NB4 (cell line): ENCODE measurements at regions not wholly inside any gene's neighbourhood (a gene's known extent, or its start where the extent isn't known, plus 50 kb on each side); places are given as distances from the start of the nearest gene placed in this dataset.

Source experiments
- DNase-seq: peaks from one replicate; pipeline ENCODE4 v3.0.0; 2010; ENCODE audit warnings: low read depth
- H3K4me3 ChIP-seq: one replicate; pipeline ENCODE4 v1.5.1; 2011; ENCODE audit warnings: mild to moderate bottlenecking, low read depth, low read length, moderate library complexity
- MAX ChIP-seq: IDR thresholded peaks from 2 replicates; pipeline ENCODE4 v1.6.1; 2011; ENCODE audit warnings: low read depth, low read length
- MYC ChIP-seq: IDR thresholded peaks from 2 replicates; pipeline ENCODE4 v1.6.1; 2011; ENCODE audit warnings: low read depth, low read length
- POLR2A ChIP-seq: IDR thresholded peaks from 2 replicates; pipeline ENCODE4 v1.6.1; 2011; ENCODE audit warnings: mild to moderate bottlenecking; ENCODE audit not compliant: insufficient read length; ENCODE audit errors: extremely low read depth
- TF ChIP-seq, protein P1 (sequence below): IDR thresholded peaks from one replicate; pipeline ENCODE4 v1.5.1; 2012; ENCODE audit warnings: low read depth, low read length

DNA sequence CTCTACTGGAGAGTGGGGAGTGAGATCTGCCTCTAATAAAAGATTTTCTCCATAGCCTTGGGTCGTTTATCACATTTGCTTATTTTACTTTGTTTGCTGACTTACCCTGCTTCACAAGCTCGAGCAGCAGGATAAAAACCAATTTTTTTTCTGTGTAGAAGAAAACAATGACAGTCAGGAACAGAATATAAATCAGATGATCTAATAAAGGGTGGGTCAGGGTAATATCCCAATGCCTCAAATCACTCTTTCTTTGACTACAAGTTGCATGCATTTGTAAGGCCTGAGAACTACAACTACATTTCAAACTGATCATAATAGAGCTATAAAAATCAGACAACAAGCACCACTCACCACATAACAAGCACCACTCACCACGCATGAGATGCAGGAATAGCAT, 174.4 kb upstream of the ADARB2 start:
- H3K4me3 ChIP-seq = no peak overlapping the region
- DNase-seq = no peak
- no peak for TF ChIP-seq MYC
- TF ChIP-seq, protein P1, sequence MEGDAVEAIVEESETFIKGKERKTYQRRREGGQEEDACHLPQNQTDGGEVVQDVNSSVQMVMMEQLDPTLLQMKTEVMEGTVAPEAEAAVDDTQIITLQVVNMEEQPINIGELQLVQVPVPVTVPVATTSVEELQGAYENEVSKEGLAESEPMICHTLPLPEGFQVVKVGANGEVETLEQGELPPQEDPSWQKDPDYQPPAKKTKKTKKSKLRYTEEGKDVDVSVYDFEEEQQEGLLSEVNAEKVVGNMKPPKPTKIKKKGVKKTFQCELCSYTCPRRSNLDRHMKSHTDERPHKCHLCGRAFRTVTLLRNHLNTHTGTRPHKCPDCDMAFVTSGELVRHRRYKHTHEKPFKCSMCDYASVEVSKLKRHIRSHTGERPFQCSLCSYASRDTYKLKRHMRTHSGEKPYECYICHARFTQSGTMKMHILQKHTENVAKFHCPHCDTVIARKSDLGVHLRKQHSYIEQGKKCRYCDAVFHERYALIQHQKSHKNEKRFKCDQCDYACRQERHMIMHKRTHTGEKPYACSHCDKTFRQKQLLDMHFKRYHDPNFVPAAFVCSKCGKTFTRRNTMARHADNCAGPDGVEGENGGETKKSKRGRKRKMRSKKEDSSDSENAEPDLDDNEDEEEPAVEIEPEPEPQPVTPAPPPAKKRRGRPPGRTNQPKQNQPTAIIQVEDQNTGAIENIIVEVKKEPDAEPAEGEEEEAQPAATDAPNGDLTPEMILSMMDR = no peak
- no peak for TF ChIP-seq POLR2A
- no peak for TF ChIP-seq MAX

DNA sequence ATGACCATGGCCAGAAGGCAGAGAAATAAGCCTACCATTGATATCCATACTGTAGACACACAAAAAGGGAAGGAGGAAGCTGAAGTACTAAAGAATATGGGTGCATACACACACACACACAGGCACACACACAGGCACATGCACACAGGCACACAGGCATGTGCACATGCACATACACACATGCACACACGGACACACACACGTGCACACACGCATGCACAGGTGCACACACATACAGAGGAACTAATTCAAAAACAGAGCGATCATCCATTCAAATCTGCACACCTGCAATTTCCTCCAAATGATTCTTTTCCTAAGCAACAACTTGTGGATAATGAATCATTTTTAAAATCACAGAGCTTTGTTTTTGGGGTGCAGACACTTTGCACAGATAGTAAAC, 166.7 kb upstream of the ADARB2 start:
- DNase-seq = no peak
- TF ChIP-seq MAX (no peak), MYC (no peak), POLR2A (no peak)
- TF ChIP-seq, protein P1 = no peak
- H3K4me3 ChIP-seq = no peak overlapping the region

GRCh38 chr10:1896153-1896552, 158.8 kb upstream of the ADARB2 start:
- no peak overlapping the region for H3K4me3 ChIP-seq
- no peak for DNase-seq
- no peak for TF ChIP-seq MAX
- TF ChIP-seq POLR2A = no peak
- TF ChIP-seq, protein P1 = no peak
- TF ChIP-seq MYC = no peak

- no peak for TF ChIP-seq MAX
- TF ChIP-seq POLR2A = no peak
- no peak for TF ChIP-seq MYC
- TF ChIP-seq, protein P1 = no peak
Measured at GRCh38 chr10:1895691-1896090, 158.4 kb upstream of the ADARB2 start.

GRCh38 chr10:1894912-1895311, 157.6 kb upstream of the ADARB2 start:
- H3K4me3 ChIP-seq = no peak overlapping the region
- no peak for TF ChIP-seq MYC
- no peak for TF ChIP-seq MAX
- TF ChIP-seq, protein P1 = no peak
- TF ChIP-seq POLR2A = no peak
- DNase-seq = no peak

More at GRCh38 chr10:1895691-1896090, 158.4 kb upstream of the ADARB2 start:
- no peak overlapping the region for H3K4me3 ChIP-seq
- no peak for DNase-seq

DNA sequence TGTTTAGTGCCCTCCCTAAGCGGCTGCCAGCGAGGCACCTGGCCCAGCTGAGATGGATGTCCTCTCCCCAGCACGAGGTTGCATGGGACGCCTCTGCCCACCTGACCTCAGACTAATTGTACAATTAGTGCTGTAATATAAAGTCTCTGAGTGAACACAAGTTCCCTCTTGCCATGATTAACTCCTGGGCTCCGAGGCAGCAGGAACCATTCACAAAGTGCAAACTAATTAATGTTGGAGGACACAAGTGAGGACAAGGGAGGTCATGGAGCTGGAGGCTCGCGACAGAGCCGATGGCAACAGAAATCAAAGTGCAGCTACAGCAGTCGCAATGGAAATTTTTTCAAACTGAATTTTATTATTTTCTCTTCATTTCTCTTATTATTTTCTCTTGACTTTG, 156.6 kb upstream of the ADARB2 start:
- H3K4me3 ChIP-seq = no peak overlapping the region
- no peak for DNase-seq
- TF ChIP-seq MAX = no peak
- TF ChIP-seq POLR2A = no peak
- no peak for TF ChIP-seq MYC
- TF ChIP-seq, protein P1 = no peak
